Stomach (tissue), 8 donors: ENCODE measurements at regions not wholly inside any gene's neighbourhood (a gene's known extent, or its start where the extent isn't known, plus 50 kb on each side); places are given as distances from the start of the nearest gene placed in this dataset.

Source experiments
- DNase-seq, 2 donors: peaks; one replicate each; pipeline versions ENCODE4 v3.0.0 to v3.0.0-alpha.2; 2013 to 2019
- H3K27ac ChIP-seq, 5 donors: fragments of 200-600 bp in 4 of 5; sonication (generic) in 4 of 5; one replicate each; pipeline ENCODE4 v1.5.1; 2013 to 2019; ENCODE audit warnings: mild to moderate bottlenecking in 1 of 5, moderate library complexity in 1 of 5
- H3K27me3 ChIP-seq, 3 donors: fragments of 200-600 bp; sonication (generic); one replicate each; pipeline ENCODE4 v1.5.1; 2017 to 2019; ENCODE audit warnings: mixed run types in 1 of 3
- H3K36me3 ChIP-seq, 4 donors: fragments of 200-600 bp; sonication (generic); 1 replicate in 3 of 4; 2 replicates in 1 of 4; pipeline ENCODE4 v1.5.1; 2016 to 2019
- H3K4me1 ChIP-seq, 4 donors: fragments of 200-600 bp; sonication (generic); one replicate each; pipeline ENCODE4 v1.5.1; 2016 to 2019
- H3K4me3 ChIP-seq, 4 donors: fragments of 200-600 bp; sonication (generic) in 3 of 4; one replicate each; pipeline ENCODE4 v1.5.1; 2016 to 2019; ENCODE audit warnings: mild to moderate bottlenecking in 1 of 4
- H3K9me3 ChIP-seq, 4 donors: fragments of 200-600 bp; sonication (generic); one replicate each; pipeline ENCODE4 v1.5.1; 2016 to 2019
- CTCF ChIP-seq, 7 experiments: fragments of 450-650 bp in 4 of 7; fragments of 200-600 bp in 3 of 7; sonication (generic) in 3 of 7; IDR thresholded peaks; one replicate each; pipeline ENCODE4 v1.5.1; 2016 to 2019; ENCODE audit warnings: antibody characterized with exemption in 7 of 7, control low read depth in 2 of 7, mild to moderate bottlenecking in 1 of 7
- EP300 ChIP-seq: sonication (generic); formaldehyde crosslinking; IDR thresholded peaks from one replicate; pipeline ENCODE4 v1.6.1; 2017; ENCODE audit warnings: antibody characterized with exemption
- POLR2A ChIP-seq, 4 donors: fragments of 450-650 bp; IDR thresholded peaks; one replicate each; pipeline ENCODE4 v1.6.1; 2016; ENCODE audit warnings: antibody characterized with exemption in 4 of 4, control low read depth in 2 of 4, mild to moderate bottlenecking in 1 of 4, moderate library complexity in 1 of 4
- POLR2AphosphoS5 ChIP-seq, 3 donors: sonication (generic); formaldehyde crosslinking; IDR thresholded peaks; one replicate each; pipeline ENCODE4 v1.6.1; 2016; ENCODE audit warnings: antibody characterized with exemption in 3 of 3
- WGBS, 5 donors: extraction: QIAGEN DNeasy Blood & Tissue Kit in 3 of 5; methylation state at CpG; one replicate each; pipeline versions ENCODE4 v1.1.5 to v1.1.7; 2013 to 2018; 5-methylcytosine and 5-hydroxymethylcytosine counted together
- intact Hi-C: fragments of 100-400 bp; cut with DNase I; formaldehyde crosslinking; loops from one replicate; pipeline ENCODE4 v1.15.1; 2023; ENCODE audit warnings: low total_unique reads
- donor health status: healthy with polysubstance abuse.
- donor health status: Bipolar disorder and iron deficiency.
- donor health status: healthy.

GRCh38 chr7:152486968-152487367 is 51.2 kb upstream of the KMT2C start:
- Histone ChIP-seq H3K36me3 (no peaks in the 10 kb centered on the region), H3K27me3 (no peaks in the 10 kb centered on the region), H3K4me1 (no peaks in the 10 kb centered on the region), H3K4me3 (no peak overlapping the region), H3K27ac (no peak overlapping the region), H3K9me3 (no peaks in the 10 kb centered on the region)
- TF ChIP-seq EP300 (no peak), POLR2AphosphoS5 (IDR thresholded peaks at IDR 0.05) (no peak), POLR2A (IDR thresholded peaks at IDR 0.05) (no peak), CTCF (IDR thresholded peaks at IDR 0.05) (no peak)
- intact Hi-C loops: no loop called here
- DNase-seq: no peak

- H3K4me1 ChIP-seq: peaks cover 0 to 6% (median 3%) of the 10 kb centered on the region in 4 donors
- H3K27ac ChIP-seq: no peak overlapping the region
- TF ChIP-seq POLR2A (IDR thresholded peaks at IDR 0.05) (no peak), POLR2AphosphoS5 (IDR thresholded peaks at IDR 0.05) (no peak), EP300 (no peak), CTCF (IDR thresholded peaks at IDR 0.05) (no peak)
- WGBS, 5 donors: 80 to 92% (median 88%) methylated on average over 4 of the region's 4 CpGs
- intact Hi-C loops: no loop called here
- H3K4me3 ChIP-seq: no peak overlapping the region
- DNase-seq: no peak
- H3K9me3 ChIP-seq: no peaks in the 10 kb centered on the region
- no peaks in the 10 kb centered on the region for H3K36me3 ChIP-seq
- no peaks in the 10 kb centered on the region for H3K27me3 ChIP-seq
Observed at GRCh38 chr7:152485826-152486225, 50.0 kb upstream of the KMT2C start.
